ENCODE measurements at regions not wholly inside any gene's neighbourhood (a gene's known extent, or its start where the extent isn't known, plus 50 kb on each side); places are given as distances from the start of the nearest gene placed in this dataset.

DNA sequence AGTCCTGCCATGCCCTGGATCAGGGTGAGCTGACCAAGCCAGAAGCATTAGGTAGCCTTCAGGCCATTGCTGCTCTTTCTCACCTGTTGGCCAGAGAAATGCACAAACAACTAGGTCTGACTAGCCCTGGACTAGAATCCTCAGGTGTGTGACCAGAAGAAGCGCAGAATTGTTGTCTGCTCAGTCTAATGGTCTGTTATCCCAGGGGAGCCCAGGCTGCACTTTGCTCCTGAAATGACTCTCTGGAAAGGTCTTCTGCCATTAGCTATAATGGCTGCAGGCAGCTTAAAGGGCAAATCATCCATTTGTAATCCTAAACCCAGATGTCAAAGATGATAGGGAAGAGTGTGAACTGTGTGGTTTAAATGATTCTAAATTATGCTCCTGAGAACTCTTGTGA is 246.1 kb downstream of the NFKBIZ start:
- no peak for TF ChIP-seq EZH2 (IDR thresholded peaks at IDR 0.05; ENCODE audit: low read length, missing control alignments)
- TF ChIP-seq, protein P1, sequence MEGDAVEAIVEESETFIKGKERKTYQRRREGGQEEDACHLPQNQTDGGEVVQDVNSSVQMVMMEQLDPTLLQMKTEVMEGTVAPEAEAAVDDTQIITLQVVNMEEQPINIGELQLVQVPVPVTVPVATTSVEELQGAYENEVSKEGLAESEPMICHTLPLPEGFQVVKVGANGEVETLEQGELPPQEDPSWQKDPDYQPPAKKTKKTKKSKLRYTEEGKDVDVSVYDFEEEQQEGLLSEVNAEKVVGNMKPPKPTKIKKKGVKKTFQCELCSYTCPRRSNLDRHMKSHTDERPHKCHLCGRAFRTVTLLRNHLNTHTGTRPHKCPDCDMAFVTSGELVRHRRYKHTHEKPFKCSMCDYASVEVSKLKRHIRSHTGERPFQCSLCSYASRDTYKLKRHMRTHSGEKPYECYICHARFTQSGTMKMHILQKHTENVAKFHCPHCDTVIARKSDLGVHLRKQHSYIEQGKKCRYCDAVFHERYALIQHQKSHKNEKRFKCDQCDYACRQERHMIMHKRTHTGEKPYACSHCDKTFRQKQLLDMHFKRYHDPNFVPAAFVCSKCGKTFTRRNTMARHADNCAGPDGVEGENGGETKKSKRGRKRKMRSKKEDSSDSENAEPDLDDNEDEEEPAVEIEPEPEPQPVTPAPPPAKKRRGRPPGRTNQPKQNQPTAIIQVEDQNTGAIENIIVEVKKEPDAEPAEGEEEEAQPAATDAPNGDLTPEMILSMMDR (conservative IDR thresholded peaks at IDR 0.05 in 1 of 2, IDR thresholded peaks at IDR 0.05 in 1 of 2; ENCODE audit: low read depth in 1 of 2, low read length in 2 of 2) = no peak

Measured in fibroblast of lung (primary cell).